HG02884 (cell line): ENCODE measurements at regions not wholly inside any gene's neighbourhood (a gene's known extent, or its start where the extent isn't known, plus 50 kb on each side); places are given as distances from the start of the nearest gene placed in this dataset.
"Not testable (repeated sequence)": the region's sequence is repeated elsewhere in the genome, so short reads cannot be mapped to it uniquely, and the experiment has no call there.

Experiments
- ATAC-seq: cut with Tn5 transposase; IDR thresholded peaks from one replicate; pipeline ENCODE4 v1.9.1; 2021; ENCODE audit warnings: mild to moderate bottlenecking, moderate library complexity; ENCODE audit not compliant: unreplicated experiment

GRCh38 chr5:82586181-82586580 is 308.0 kb upstream of the RPS23 start:
- no peak for ATAC-seq

- ATAC-seq = no peak
Measured at GRCh38 chr5:82584631-82585030, 306.5 kb upstream of the RPS23 start.

- ATAC-seq = not testable (repeated sequence)
Measured at GRCh38 chr5:82583331-82583730, 305.2 kb upstream of the RPS23 start.

- ATAC-seq = no peak
Measured at GRCh38 chr5:82564963-82565362, 286.8 kb upstream of the RPS23 start.

GRCh38 chr5:82563745-82564144 is 285.6 kb upstream of the RPS23 start:
- ATAC-seq = no peak

- no peak for ATAC-seq
Measured at GRCh38 chr5:82562696-82563240, 284.6 kb upstream of the RPS23 start.

GRCh38 chr5:82561797-82562196 is 283.6 kb upstream of the RPS23 start:
- ATAC-seq = no peak

GRCh38 chr5:82560969-82561368 is 282.8 kb upstream of the RPS23 start:
- ATAC-seq = no peak

- no peak for ATAC-seq
Measured at GRCh38 chr5:82560561-82560960, 282.4 kb upstream of the RPS23 start.

GRCh38 chr5:82551840-82552385 is 273.8 kb upstream of the RPS23 start:
- no peak for ATAC-seq

- no peak for ATAC-seq
Measured at GRCh38 chr5:82551192-82551591, 273.0 kb upstream of the RPS23 start.

- no peak for ATAC-seq
Measured at GRCh38 chr5:82549263-82549662, 271.1 kb upstream of the RPS23 start.

GRCh38 chr5:82544004-82544403 is 265.9 kb upstream of the RPS23 start:
- no peak for ATAC-seq

GRCh38 chr5:82540301-82540700 is 262.1 kb upstream of the RPS23 start:
- ATAC-seq = no peak

GRCh38 chr5:82538339-82539034 is 260.3 kb upstream of the RPS23 start:
- no peak for ATAC-seq

- ATAC-seq = no peak
Measured at GRCh38 chr5:82537687-82538306, 259.6 kb upstream of the RPS23 start.

GRCh38 chr5:82534986-82535385 is 256.8 kb upstream of the RPS23 start:
- no peak for ATAC-seq

- ATAC-seq = not testable (repeated sequence)
Measured at GRCh38 chr5:82532075-82532474, 253.9 kb upstream of the RPS23 start.

- no peak for ATAC-seq
Measured at GRCh38 chr5:82526540-82526939, 248.4 kb upstream of the RPS23 start.

GRCh38 chr5:82525626-82526025 is 247.5 kb upstream of the RPS23 start:
- ATAC-seq = no peak

- no peak for ATAC-seq
Measured at GRCh38 chr5:82523633-82524032, 245.5 kb upstream of the RPS23 start.

- ATAC-seq = no peak
Measured at GRCh38 chr5:82522897-82523296, 244.7 kb upstream of the RPS23 start.
